Transverse colon (tissue), 4 donors: ENCODE measurements at regions not wholly inside any gene's neighbourhood (a gene's known extent, or its start where the extent isn't known, plus 50 kb on each side); places are given as distances from the start of the nearest gene placed in this dataset.

Source experiments
- CTCF ChIP-seq, 5 experiments: fragments of 200-600 bp in 3 of 5; fragments of 450-650 bp in 2 of 5; sonication (generic) in 3 of 5; IDR thresholded peaks; 1 replicate in 2 of 5; 2 replicates in 3 of 5; pipeline ENCODE4 v1.5.1; 2016 to 2017; ENCODE audit warnings: antibody characterized with exemption in 5 of 5, inconsistent platforms in 3 of 5, mild to moderate bottlenecking in 2 of 5, moderate library complexity in 1 of 5
- POLR2A ChIP-seq: fragments of 450-650 bp; IDR thresholded peaks from one replicate; pipeline ENCODE4 v1.6.1; 2016; ENCODE audit warnings: antibody characterized with exemption, mild to moderate bottlenecking, moderate library complexity
- POLR2AphosphoS5 ChIP-seq, 3 donors: sonication (generic); formaldehyde crosslinking; IDR thresholded peaks; one replicate each; pipeline ENCODE4 v1.6.1; 2016; ENCODE audit warnings: antibody characterized with exemption in 3 of 3

GRCh38 chr10:8615118-8615517 is 560.6 kb downstream of the GATA3 start:
- TF ChIP-seq POLR2A: no peak
- TF ChIP-seq CTCF (IDR thresholded peaks at IDR 0.05): no peak
- TF ChIP-seq POLR2AphosphoS5 (IDR thresholded peaks at IDR 0.05): no peak
